Inflammatory macrophage treated with lipopolysaccharide for 4 hours (primary cell): ENCODE measurements at regions not wholly inside any gene's neighbourhood (a gene's known extent, or its start where the extent isn't known, plus 50 kb on each side); places are given as distances from the start of the nearest gene placed in this dataset.

ENCODE experiments used
- DNase-seq: peaks from one replicate; pipeline ENCODE4 v3.0.0-alpha.2; 2020

- no peak for DNase-seq
Measured at GRCh38 chr20:48165401-48165685, 380.1 kb upstream of the SULF2 start.

DNA sequence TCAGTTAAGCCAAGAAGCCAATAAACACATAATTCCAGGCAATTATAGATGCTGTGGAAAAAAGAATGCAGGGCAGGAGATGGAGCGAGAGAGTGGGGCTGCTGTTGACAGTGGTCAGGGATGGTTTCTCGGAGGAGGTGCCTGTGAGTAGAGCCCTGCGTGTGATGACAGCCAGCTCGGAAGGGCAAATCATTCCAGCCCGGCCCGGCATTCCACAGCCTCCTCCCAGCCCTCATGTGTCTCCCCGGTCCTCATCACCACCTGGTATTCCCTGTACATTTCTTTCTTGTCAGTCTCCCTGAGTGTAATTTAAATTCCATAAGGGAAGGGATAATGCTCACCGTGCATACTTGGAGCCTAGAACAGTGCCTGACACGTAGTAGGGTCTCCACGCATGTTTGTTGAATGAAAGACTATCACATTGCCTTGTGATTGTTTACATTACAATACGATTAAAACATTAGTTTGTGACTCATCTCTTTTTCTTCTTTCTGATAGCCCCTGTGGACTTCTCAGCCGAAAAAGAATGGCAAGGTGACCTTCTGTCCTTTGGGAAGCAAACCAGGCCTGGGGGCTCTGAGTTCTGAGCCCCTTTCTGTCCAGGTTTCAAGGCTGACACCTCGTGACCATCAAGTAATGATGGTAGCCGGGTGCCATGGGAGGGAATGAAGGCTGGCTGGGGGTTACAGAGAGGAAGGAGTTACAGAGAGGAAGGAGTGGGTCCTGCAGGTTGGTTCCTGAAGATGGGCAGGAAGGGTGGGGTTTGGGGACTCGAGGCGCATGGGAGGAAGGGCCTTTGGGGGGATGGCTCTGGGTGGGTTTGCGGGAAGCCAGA lies 379.5 kb upstream of the SULF2 start:
- DNase-seq: no peak

- DNase-seq: no peak
Measured at GRCh38 chr20:48164034-48164433, 378.8 kb upstream of the SULF2 start.

- no peak for DNase-seq
Measured at GRCh38 chr20:48163505-48163904, 378.2 kb upstream of the SULF2 start.

- no peak for DNase-seq
Measured at GRCh38 chr20:48162621-48163020, 377.3 kb upstream of the SULF2 start.

GRCh38 chr20:48159145-48160008 lies 374.1 kb upstream of the SULF2 start:
- DNase-seq: no peak

- DNase-seq: no peak
Measured at GRCh38 chr20:48158014-48158413, 372.7 kb upstream of the SULF2 start.

DNA sequence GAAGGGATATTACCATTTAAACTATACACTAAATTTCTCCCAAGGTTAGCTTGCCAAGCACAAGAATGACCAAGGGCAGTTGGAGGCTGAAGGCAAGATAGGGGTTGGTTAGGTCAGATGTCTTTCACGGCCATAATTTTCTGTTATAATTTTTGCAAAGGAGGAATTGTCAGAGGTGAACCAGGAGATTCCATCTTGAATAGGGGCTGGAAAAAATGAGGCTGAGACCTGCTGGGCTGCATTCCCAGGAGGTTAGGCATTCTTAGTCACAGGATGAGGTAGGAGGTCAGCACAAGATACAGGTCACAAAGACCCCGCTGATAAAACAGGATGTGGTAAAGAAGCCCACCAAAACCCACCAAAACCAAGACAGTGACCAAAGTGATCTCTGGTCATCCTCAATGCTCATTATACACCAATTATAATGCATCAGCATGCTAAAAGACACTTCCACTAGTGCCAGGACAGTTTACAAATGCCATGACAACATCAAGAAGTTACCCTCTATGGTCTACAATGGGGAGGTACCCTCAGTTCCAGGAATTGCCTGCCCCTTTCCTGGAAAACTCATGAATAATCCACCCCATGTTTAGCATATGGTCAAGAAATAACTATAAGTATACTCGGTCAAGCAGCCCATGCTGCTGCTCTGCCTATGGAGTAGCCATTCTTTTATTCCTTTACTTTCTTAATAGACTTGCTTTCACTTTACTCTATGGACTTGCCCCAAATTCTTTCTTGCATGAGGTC lies 371.8 kb upstream of the SULF2 start:
- DNase-seq: no peak

DNA sequence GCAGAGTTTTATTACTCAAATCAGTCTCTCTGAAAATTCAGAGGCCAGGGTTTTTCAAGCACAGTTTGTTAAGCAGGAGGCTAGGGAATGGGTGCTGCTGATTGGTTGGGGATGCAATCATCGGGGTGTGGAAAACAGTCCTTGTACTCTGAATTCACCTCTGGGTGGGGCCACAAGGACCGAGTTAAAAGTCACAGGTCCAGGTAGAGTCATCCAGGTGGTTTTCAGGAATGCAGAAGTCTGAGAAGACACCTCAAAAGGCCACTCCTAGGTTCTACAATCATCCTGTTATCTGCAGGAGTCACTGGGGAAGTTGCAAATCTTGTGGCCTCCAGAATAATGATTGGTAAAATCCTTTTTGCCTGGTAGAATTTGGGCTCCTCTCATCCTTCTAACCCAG lies 371.2 kb upstream of the SULF2 start:
- DNase-seq: no peak

DNA sequence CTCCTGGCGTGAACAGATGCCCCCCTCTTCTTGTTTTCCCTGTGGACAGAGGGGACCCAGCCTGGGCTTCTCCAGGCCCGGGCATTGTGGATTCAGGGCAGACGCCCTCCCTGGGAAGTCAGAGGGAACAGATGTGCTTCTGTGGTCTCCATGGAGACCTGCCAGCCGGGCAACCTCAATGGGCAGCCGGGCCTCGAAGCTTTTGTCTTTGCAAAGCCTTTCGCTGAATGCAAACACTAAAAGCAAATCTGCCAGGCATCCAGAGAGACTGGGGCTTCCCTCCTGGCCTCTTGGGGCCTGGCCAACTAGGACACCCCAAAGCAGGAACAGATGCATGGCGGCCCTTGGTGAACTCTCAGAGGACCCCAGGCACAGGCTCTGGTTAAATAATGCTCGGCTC lies 370.0 kb upstream of the SULF2 start:
- no peak for DNase-seq

GRCh38 chr20:48154040-48154765 lies 368.9 kb upstream of the SULF2 start:
- DNase-seq: no peak

DNA sequence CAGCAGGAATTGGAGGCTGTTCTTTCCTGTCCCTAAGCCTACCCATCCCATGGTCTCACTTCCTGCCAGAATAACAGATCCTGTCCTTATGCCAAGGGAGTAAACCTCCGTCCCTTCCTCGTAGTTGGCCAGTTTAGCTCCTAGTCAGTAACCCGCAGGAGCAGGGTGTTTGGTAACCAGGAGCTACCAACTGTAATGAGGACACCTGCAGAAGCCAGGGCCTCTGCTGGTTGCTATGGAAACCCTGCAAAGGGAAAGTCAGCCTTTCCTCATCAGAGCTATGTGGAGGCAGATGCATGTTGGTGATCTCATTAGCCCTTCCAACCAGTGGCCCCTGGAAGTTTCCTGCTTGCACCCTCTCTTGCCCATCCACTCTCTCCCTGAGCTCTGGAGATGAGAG lies 368.2 kb upstream of the SULF2 start:
- no peak for DNase-seq

- DNase-seq: no peak
Measured at GRCh38 chr20:48153103-48153502, 367.8 kb upstream of the SULF2 start.

DNA sequence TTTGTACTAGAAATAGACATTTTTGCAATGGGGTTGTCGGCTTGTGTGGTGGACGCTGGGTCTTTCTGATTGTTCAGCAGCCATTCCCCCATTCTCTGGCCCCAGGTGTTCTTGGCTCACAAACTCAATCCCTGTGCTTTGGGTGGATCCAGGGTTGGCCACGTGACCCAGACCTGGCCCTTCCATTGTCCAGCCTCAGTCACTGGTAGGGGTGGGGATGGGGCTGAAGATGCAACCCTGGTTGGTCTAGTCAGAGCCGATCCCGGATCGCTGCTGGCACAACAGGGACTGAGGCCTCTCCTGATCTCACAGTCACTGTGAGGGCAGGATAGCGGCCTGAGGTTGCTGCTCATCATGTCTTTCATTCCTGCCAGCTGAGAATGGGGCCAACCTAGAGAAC lies 365.3 kb upstream of the SULF2 start:
- DNase-seq: no peak

DNA sequence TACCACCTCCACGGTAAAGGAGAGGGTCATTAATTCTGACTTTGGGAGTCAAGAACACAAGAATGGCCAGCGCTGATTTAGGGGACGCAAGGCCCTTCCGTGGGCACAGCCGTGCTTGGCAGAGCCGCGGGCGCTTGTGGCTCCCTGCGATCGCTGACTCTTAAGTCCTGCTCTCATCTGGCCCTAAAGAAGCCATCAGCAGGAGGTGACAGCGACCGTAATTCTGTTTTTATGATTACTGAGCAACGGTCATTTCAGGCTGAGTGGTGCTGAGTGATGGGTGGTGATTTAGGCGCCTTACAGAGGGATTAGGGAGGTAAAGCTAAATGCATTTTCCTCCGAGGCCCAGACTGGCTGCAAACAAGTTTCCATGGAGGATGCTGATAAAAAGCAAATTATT lies 364.6 kb upstream of the SULF2 start:
- DNase-seq: no peak

DNA sequence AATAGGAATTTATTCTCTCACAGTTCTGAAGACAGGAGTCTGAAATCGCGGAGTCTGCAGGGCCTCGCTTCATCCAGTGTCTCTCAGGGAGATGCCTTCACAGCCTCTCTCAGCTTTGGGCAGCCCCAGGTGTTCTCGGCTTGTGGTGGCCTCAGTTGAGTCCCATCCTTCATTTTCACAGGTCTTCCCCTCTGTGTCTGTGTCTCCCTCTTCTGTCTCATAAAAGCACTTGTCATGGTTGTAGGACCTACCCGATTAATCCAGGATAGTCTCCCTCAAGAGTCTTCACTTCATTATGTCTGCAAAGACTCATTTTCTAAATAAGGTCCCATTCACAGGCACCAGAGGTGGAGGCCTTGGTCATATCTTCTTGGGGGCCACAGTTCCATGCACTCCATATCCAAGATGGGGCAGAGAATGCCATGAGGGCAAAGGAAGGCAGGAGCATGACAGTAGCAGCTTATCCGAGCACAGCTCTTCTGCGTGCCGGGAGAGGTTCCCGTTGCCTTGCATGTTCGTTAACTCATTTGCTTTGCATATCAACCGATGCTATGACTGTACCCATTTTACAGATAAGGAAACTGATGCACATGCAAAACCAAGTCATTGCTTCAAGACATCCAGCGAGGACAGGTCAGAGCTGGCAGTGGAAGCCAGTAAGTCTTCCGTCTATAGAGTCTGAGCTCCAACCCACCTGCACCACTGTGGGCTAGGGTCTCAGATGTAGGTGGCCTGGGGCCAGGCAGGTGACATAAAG lies 363.8 kb upstream of the SULF2 start:
- DNase-seq: no peak

DNA sequence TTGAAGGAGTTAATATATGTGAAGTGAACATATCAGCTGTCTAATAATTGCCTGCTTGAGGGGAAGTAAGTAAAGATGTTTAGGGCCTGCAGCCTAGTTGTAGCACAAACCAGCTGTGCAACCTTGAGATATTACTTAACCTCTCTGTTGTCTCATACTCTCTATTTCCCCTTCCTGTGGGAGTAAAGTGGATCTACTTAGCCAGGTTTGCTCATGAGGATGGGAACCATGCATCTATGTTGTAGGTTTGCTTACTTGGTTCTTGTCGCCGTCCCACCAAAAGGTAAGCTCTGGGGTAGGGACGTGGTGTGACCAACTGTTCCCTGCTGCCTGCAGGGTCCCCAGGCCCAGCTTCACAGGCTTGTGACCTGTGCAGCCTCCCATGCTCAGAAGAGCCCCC lies 362.7 kb upstream of the SULF2 start:
- no peak for DNase-seq

GRCh38 chr20:48147311-48147710 lies 362.0 kb upstream of the SULF2 start:
- DNase-seq: no peak

GRCh38 chr20:48146877-48147276 lies 361.6 kb upstream of the SULF2 start:
- DNase-seq: no peak

GRCh38 chr20:48146308-48146707 lies 361.0 kb upstream of the SULF2 start:
- DNase-seq: no peak

- no peak for DNase-seq
Measured at GRCh38 chr20:48143435-48144081, 358.3 kb upstream of the SULF2 start.

DNA sequence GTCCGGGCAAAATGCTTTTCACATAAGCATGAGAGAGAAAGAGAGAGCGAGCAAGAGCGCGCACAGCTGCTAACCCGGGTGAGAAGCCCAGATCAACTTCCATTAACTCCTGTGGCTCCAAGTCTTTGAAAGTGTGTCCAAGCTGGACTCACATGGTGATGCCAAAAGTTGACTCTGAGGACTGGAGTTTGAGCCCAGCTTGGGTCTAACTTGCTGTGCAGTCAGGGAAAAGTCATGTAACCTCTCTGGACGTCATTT lies 357.2 kb upstream of the SULF2 start:
- DNase-seq: no peak
